HG03575 (cell line): ENCODE measurements at regions not wholly inside any gene's neighbourhood (a gene's known extent, or its start where the extent isn't known, plus 50 kb on each side); places are given as distances from the start of the nearest gene placed in this dataset.
"Not testable (repeated sequence)": the region's sequence is repeated elsewhere in the genome, so short reads cannot be mapped to it uniquely, and the experiment has no call there.

Experiments
- ATAC-seq: cut with Tn5 transposase; IDR thresholded peaks from one replicate; pipeline ENCODE4 v1.9.1; 2021; ENCODE audit not compliant: unreplicated experiment, insufficient number of reproducible peaks, low FRiP score; ENCODE audit errors: extremely low read depth

DNA sequence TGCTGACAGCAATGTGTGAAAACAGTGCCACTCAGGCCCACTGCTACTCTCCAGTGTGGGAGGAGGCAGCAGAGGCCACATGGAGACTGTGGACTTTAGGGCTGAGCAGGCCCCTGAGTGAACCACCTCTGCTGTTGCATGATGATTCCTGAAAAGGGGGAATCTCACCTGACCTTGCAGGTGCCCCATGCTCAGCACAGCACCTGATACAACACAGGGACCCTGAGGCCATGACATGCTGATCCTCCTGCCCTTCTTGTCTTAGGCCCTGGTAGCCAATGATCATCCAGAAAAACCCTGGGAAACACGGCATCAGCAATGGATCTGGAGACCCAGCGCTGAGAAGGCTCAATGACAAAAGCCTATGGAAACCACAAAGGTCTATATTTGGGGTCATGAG, 446.8 kb upstream of the MYT1L start:
- no peak for ATAC-seq

DNA sequence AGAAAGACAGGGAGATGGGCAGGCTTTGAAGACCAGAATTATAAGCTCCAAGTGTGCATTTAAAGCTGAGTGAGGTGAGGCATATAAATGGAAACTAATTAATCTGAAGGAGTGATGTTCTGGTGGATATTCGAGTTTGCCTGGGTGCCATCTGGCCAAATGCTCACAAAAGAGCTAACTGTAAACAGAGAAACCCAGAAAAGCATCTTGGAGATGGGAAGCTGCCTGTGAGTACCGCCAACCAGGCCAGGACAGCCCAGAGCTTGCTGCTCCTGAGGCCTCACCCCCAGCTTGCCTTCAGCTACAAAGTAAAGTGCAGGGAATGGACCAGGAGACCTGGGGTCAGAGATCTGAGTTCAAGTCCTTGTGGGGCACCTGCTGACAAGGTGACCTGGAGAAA, 446.1 kb upstream of the MYT1L start:
- ATAC-seq, result no peak

DNA sequence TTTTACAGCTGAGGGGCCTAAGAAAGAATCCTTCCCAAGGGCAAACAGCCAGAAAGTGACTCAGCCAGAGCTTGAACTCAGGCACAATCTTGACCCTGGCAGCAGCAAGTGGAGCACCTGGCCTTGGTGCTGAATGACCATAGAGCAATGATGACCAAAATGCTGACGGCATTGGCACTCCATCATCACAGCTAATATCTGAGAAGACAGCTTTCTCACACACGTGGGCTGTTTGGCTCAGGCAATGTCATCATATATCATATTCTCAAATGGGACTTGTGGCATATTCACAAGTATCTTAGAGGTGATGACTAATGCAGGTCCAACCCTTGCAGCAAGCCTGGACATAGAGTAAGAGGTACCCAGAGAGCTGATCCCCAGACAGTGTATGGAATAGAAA, 443.9 kb upstream of the MYT1L start:
- ATAC-seq, result no peak

DNA sequence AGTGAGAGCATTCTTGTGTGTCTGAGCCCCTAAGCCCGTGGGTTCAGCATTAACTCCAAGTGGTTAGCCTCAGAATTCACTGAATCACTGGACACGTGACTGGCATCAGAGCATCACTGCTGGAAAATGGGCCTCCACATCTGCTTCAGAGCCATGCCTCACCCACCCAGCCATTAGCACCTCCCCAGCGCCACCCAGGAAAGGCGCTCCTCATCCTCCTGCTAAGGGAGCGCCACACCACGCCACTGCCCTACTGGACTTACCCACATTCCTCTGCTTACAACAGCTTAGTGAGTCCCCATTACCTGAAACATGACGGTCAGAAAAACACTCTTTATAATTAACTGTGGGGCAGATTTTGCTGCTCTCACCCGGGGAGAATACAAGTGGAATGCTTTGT, 442.6 kb upstream of the MYT1L start:
- no peak for ATAC-seq

DNA sequence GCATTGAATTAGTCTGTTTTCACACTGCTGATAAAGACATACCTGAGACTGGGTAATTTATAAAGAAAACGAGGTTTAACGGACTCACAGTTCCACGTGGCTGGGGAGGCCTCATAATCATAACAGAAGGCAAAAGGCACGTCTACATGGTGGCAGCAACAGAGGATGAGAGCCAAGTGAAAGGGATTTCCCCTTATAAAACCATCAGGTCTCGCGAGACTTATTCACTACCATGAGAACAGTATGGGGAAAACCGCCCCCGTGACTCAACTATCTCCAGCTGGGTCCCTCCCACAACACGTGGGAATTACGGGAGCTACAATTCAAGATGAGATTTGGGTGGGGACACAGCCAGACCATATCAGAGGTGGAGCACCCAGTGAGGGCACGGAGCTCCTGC, 442.0 kb upstream of the MYT1L start:
- ATAC-seq, result not testable (repeated sequence)

DNA sequence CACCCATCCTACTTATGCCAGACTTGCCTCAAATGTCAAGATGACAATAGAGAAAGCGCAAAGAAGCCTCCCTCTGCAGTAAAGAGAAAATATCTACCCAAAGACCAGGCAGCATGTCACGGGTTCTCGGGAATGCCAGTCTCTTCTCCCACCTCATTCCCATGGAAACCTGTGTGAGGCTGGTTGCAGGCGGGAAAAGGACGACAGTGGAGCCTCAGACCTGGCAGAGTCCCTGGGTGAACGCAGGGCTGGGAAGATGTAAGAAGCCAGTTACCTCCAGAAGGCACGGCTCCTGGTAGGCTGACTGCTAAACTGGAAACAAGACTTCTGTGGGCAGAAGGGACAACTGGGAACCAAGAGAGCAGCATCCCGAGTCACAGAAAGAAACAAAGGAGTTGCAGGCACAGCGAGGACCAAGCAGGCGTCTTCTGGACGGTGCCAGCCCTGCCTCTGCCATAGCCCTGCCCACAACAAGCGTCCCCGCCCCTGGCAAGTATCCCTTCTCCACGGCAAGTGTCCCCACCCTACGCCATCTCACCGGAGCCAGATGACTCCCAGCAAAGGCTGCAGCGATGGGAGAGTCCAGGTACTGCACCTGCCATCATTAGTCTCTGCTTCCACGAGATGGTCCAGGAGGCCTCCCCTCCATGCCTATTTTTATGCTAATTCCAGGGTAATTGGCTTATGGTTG, 440.8 kb upstream of the MYT1L start:
- no peak for ATAC-seq

DNA sequence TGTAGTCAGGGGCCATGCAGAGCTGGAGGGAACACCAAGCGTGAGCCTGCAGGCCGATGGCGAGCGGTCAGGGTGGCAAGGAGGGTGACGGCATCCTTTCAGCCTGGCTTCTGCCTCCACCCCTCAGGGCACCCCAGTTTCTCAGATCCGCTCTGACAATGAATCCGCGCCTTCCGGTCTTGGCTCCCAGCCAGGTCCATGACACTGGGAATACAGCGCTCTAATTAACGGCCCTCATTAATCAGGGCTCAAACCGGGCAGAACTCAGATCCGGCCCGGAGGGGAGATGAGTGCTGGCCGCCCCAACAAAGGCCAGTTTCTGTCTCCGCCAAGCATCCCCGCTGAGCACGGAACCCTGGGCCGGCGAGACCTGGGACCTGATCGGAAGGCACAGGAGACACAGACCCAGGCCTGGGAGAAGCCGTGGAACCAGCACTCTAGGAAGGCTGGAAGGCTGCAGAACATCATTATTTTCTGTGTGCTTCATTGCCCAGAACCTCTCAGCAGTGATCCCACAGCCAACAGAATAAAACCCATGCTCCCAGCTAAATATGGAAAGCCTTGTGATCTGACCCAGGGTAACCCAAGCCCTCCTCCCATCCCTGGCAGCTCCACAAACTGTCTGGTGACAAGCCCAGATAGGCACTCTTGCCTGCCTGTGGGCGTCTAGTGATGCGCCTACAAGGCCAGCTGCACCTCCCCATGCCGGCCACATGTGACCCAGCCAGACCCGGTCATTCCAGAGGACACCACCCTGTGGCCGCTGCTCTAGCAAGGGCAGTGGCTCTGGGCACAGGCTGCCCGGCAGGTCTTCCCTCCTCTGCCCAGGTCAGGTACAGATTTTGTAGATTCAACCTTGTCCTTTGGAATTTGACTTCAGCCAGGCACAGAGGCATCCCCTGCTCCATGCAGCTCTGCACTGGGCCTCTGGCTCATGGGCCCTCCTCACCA, 438.7 kb upstream of the MYT1L start:
- no peak for ATAC-seq

DNA sequence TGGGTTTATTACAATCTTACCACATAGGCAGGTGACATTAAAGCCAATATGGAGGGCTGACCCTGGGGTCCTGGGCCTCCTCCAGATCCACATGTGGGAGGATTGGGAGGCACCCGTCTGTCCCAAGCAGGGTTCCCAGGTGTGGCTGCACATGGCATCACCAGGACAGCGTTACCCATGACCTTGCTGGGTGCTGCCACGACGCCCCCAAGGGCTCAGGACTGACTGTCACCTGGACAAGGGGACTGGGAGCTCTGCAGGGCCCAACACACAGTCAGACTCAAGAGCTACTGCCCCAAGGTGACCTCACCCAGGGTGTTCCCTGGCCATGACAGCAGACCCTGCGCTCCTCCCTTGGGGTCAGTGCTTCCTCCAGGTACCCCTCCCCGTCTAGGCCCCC, 437.4 kb upstream of the MYT1L start:
- no peak for ATAC-seq

DNA sequence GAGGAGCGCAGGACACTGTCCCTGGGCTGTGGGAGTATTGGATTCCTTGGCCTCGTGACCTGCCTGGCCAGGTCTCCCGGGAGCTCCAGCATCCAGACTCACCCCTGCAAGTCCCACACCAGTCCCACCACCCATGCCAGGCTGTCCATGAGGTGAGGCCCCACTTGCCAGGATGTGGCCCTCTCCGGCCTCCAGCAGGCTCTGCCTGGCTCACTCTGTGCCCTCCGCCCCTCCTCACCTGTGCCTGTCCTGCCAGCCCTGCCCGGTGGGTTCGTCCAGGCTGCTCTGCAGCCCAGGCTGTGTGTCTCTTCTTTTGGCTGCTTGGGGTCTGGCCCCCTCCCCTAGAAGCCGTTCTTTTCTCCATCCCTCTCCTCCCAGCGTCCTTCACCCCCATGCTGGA, 436.8 kb upstream of the MYT1L start:
- no peak for ATAC-seq

DNA sequence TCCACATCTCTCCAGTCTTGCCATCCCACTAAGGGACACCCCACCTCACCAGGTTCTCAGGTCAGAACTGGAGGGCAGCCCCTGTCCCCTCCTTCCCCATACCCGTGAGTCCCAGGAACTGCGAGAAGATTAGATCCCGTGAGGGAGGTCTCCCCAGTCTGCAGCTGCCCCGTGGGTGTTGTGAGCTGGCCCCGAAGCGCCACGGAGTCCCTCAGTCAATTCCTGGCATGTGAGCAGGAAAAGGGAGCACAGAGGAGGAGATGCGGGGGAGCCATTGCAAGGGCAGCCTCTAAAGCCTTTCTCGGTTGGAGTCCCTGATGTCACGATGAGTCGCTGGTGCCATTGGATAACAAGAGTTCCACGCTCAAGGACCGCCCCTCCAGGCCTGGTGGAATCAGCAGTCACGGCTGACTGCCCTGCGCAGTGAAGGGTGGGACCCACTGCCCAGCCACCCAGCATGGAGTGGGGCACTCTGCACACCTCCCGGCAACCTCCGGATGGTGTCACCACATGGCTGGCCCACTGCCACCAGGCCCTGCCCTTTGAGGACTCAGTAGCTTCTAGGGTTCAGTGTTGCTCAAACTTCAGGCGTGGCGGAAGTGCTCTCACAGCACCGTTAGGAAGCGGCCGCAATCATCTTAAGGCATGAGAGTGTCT, 434.9 kb upstream of the MYT1L start:
- ATAC-seq, result no peak

DNA sequence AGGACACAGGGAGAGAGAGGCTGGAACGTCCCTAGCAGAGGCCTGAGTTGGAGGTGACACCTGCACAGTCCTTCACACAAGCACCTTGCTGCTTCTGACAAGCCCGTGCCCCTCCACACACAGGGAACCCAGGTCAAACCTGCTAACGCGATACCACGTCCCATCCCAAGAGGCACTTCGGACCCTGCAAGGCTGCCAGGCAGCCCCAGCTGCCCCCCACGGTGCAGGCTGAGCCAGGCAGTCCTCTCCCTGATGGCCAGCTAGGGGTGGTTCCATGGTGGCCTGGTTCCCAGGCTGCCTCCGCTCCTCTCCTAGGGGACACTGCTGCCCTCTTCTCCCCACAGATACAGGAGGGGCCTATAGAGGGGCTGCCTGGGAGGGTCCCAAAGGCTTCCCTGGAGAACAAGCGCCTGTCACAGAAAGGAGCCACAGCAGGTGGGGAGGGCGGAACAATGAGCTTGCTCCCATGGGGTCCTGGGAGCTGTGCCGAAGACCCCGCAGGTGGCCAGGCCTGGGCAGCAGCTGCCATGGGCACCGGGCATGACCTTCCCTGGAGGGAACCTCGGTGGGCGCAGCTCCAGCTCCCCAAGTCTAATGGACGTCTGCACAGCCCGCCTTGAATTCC, 434.2 kb upstream of the MYT1L start:
- ATAC-seq, result no peak

DNA sequence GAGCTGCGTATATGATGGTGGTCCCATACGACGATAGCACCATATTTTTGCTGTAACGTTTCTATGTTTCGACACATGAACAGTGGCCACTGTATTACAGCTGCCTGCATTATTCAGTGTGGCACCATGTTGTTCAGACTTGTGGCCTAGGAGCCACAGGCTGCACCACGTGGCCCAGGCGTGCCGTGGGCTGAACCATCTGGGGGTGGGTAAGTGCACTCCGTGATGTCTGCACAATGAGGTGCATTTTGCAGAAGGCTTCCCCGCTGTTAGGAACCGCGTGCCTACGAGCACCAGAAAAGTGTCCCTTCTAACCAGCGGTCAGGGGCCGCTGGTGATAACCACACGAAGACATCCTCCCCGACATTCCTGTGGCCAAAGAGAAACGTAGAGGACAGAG, 433.7 kb upstream of the MYT1L start:
- ATAC-seq, result no peak

DNA sequence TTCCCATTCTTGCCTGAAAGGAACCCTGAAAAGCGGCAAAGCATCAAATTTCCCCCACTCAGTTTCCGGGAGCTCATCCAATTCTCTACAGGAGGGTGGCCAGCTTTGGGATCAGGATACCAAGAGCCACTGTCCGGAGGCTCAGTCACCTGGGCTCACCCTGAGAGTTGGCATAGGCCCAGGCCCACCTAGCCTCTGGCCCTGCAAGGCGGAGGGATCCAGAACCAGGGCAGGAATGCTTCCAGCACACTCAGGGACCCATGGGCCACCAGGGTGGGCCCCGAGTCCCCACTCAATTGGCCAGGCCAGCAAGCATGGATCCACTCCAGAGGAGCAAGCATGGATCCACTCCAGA, 432.9 kb upstream of the MYT1L start:
- ATAC-seq, result no peak

DNA sequence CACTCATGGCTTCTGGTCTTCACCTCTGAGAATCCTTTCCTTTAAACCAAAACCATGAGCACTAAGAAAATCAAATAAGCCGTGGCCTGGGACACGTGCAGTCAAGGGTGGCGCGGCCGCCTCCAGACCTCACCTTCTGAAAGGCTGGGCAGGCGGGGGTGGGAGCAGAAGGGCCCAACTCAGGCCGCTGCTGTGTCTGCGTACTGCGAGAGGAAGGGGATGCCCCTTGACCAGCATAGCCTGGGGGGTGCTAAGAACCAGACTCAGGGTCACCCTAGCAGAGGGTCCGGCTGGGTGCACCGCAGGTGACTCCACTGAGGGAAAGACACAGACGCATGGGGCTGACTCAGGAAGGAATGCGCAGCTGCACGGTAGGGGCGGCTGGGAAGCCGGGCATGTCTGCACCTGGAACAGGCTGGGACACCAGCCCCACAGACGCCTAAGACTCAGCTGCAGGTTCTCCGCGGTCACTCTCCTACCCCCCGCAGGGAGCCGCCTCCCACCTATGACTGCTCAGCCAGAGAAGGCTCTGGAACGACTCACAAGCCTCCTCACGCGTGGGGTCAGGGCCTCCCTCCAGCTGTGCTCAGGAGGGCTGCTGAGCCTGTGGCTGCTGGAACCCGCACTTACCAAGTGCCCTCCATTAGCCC, 432.4 kb upstream of the MYT1L start:
- ATAC-seq, result no peak

DNA sequence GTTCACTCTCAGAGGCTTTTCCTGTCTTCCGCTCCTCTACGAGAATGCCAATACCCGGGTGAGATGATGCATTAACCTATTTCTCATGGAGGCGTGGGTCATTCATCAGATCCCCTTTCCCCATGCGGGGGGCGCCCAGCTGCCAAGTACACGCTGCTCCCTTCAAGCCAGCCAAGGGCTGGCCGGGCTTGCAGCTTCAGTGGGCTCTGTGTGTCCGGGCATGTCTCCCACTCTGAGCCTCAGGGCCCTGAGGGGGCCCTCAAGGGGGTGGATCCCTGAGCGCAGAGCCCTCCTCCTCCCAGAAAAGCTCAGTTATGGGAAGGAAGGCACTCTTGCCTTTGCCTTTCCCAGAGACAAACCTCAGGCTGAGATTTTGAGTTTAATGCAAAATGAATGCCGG, 431.8 kb upstream of the MYT1L start:
- ATAC-seq, result no peak

DNA sequence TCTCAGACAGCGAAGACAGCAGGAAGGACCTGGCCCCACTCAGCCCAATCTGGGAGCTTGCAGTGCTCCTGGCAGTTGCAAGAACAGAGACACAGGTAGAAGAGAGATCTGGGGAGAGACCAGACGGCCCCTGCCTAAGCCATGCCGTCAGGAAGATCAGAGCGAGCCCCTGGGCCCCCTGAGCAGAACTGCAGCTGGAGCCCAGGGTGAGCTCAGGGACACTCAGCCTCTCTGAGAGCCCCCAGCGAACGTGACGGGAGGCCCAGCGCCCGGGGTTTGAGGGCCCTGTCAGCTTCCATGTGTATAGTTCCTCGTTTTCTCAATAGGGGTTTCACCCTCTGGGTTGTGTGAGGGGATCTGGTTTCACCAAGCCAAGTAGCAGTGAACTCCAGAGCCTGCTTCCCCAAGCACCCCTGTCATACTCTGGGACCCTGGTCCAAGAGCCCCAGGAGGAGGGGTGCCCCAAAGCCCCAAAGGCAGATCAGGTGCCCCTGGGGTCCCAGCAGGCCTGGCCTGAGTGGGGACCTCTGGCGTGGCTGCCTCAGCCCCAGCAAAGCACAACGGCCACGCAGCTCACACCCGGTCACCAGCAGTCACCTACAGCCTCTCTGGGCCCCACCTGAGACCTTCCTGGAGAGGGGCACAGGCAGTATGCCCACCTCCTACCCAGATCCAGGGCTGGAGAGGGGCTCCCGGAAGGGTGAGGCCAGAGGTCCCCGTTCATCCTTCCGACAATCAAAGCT, 431.3 kb upstream of the MYT1L start:
- no peak for ATAC-seq

DNA sequence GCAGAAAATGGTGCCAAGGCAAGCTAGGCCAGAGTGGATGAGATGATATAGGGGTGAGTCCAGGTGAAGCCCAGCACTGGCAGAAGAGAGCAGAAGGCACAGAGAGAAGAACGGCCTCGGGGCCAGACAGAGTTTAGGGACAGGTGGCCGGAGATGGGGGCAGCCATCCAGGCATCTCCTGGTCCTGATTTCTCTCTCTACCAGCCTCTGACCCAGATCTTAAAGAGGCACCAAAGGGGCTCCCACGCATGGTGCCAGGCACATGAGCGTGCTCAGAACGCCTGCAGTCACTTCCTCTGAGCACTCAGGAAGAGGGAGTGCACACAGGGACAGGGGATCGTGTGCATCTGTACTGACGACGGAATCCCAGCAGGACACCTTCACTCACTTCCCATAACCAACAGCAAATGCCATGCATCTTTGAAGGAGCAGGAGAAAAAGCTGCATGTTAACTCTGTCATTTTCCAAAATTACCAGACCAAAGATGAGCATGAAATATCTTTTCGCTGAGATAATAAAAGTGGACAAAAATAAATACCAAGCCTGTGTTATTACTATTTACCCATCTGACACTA, 427.8 kb upstream of the MYT1L start:
- ATAC-seq, result no peak

DNA sequence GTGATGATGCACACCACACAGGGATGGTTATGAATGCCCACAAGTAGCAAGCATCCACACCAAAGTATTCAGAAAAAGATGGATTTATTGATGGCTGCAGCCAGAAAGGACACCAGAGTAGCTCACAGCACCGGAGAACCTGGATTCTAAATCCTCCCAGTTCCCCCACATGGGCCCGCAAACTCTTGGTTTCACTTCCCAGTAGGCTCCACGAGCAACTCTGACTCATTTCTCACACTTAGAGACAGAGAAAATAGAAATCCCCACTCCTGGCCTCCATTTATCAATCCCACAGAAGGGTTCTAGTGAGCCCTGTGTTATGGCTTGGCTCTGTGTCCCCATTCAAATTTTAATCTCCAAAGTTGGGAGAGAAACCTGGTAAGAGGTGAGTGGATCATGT, 426.7 kb upstream of the MYT1L start:
- no peak for ATAC-seq
